ENCODE measurements at regions not wholly inside any gene's neighbourhood (a gene's known extent, or its start where the extent isn't known, plus 50 kb on each side); places are given as distances from the start of the nearest gene placed in this dataset.

GRCh38 chr20:60913298-60913697 is 338.8 kb upstream of the CDH4 start:
- H3K4me3 ChIP-seq (ENCODE audit: low read depth, low read length) = no peak overlapping the region
- TF ChIP-seq CTCF (conservative IDR thresholded peaks at IDR 0.05; ENCODE audit: low read depth, low read length) = no peak

GRCh38 chr20:60921022-60921622 is 330.9 kb upstream of the CDH4 start:
- H3K4me3 ChIP-seq (ENCODE audit: low read depth, low read length) = no peak overlapping the region
- no peak for TF ChIP-seq CTCF (conservative IDR thresholded peaks at IDR 0.05; ENCODE audit: low read depth, low read length)
- DNase-seq (ENCODE audit: low read depth) = no peak

More at GRCh38 chr20:60913298-60913697, 338.8 kb upstream of the CDH4 start:
- no peak for DNase-seq (ENCODE audit: low read depth)

- no peak for DNase-seq (ENCODE audit: low read depth)
- H3K4me3 ChIP-seq (ENCODE audit: low read depth, low read length) = no peak overlapping the region
- no peak for TF ChIP-seq CTCF (conservative IDR thresholded peaks at IDR 0.05; ENCODE audit: low read depth, low read length)
Measured at GRCh38 chr20:60926831-60927230, 325.2 kb upstream of the CDH4 start.

GRCh38 chr20:60928341-60928740 is 323.7 kb upstream of the CDH4 start:
- no peak overlapping the region for H3K4me3 ChIP-seq (ENCODE audit: low read depth, low read length)
- TF ChIP-seq CTCF (conservative IDR thresholded peaks at IDR 0.05; ENCODE audit: low read depth, low read length) = no peak
- DNase-seq (ENCODE audit: low read depth) = no peak

- H3K4me3 ChIP-seq (ENCODE audit: low read depth, low read length) = no peak overlapping the region
- TF ChIP-seq CTCF (conservative IDR thresholded peaks at IDR 0.05; ENCODE audit: low read depth, low read length) = no peak
- no peak for DNase-seq (ENCODE audit: low read depth)
Measured at GRCh38 chr20:60930023-60930790, 321.9 kb upstream of the CDH4 start.

- no peak overlapping the region for H3K4me3 ChIP-seq (ENCODE audit: low read depth, low read length)
- TF ChIP-seq CTCF (conservative IDR thresholded peaks at IDR 0.05; ENCODE audit: low read depth, low read length) = no peak
- DNase-seq (ENCODE audit: low read depth) = no peak
Measured at GRCh38 chr20:60931696-60932095, 320.4 kb upstream of the CDH4 start.

GRCh38 chr20:60934724-60935123 is 317.3 kb upstream of the CDH4 start:
- no peak overlapping the region for H3K4me3 ChIP-seq (ENCODE audit: low read depth, low read length)
- DNase-seq (ENCODE audit: low read depth) = no peak
- TF ChIP-seq CTCF (conservative IDR thresholded peaks at IDR 0.05; ENCODE audit: low read depth, low read length) = no peak
